GM23338 (cell line): ENCODE measurements at regions not wholly inside any gene's neighbourhood (a gene's known extent, or its start where the extent isn't known, plus 50 kb on each side); places are given as distances from the start of the nearest gene placed in this dataset.

Experiments used
- EZH2 ChIP-seq: fragments of 200-600 bp; sonication (generic); IDR thresholded peaks from one replicate; pipeline ENCODE4 v1.8.0; 2017; ENCODE audit warnings: antibody characterized with exemption, mild to moderate bottlenecking, low read depth; ENCODE audit not compliant: unreplicated experiment
- EZH2phosphoT487 ChIP-seq: fragments of 200-600 bp; sonication (generic); IDR thresholded peaks from one replicate; pipeline ENCODE4 v1.8.1; 2018; ENCODE audit warnings: antibody characterized with exemption; ENCODE audit not compliant: unreplicated experiment
- POLR2AphosphoS5 ChIP-seq: IDR thresholded peaks from 2 replicates; pipeline ENCODE4 v1.6.1; 2016; ENCODE audit warnings: antibody characterized with exemption, low read depth
- TF ChIP-seq, protein P1 (sequence below), 2 experiments: fragments of 200-600 bp in 1 of 2; sonication (generic) in 1 of 2; conservative IDR thresholded peaks; 2 replicates each; pipeline versions ENCODE4 v1.5.1 to v1.6.1; 2016 to 2017; ENCODE audit warnings: antibody characterized with exemption in 2 of 2, low read depth in 2 of 2, mild to moderate bottlenecking in 2 of 2, moderate library complexity in 1 of 2
- TF ChIP-seq, protein P2 (sequence below): IDR thresholded peaks from one replicate; pipeline ENCODE4 v1.6.1; 2018; ENCODE audit warnings: antibody characterized with exemption; ENCODE audit not compliant: unreplicated experiment

DNA sequence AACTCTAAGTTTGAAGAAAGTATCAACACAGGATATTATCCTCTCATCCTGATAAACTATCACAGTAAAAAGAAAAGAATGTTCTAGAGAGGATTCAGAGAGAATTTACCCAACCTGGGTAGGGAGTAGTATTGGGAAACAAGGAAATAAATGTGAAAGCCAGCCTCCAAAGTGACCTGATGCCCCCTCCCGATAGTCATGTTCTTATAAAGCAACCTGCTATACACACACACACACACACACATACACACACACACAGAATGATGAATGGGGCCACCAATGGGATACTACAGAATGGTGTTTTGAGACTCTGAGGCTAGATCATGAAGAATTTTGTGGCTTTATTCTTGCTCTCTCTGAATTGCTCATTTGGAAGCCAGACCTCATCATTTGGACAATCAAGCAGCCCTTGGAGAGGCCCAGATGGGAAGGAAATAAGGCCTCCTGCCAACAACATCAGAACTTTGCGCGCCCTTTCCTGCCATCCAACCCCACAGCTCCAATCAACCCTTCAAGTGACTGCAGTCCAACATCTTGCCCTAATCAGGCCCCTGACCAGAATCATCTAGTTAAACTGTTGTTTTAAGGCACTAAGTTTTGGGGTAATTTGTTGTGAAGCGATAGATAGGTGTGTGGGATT is 807.9 kb upstream of the ARGLU1 start:
- TF ChIP-seq, protein P1, sequence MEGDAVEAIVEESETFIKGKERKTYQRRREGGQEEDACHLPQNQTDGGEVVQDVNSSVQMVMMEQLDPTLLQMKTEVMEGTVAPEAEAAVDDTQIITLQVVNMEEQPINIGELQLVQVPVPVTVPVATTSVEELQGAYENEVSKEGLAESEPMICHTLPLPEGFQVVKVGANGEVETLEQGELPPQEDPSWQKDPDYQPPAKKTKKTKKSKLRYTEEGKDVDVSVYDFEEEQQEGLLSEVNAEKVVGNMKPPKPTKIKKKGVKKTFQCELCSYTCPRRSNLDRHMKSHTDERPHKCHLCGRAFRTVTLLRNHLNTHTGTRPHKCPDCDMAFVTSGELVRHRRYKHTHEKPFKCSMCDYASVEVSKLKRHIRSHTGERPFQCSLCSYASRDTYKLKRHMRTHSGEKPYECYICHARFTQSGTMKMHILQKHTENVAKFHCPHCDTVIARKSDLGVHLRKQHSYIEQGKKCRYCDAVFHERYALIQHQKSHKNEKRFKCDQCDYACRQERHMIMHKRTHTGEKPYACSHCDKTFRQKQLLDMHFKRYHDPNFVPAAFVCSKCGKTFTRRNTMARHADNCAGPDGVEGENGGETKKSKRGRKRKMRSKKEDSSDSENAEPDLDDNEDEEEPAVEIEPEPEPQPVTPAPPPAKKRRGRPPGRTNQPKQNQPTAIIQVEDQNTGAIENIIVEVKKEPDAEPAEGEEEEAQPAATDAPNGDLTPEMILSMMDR (conservative IDR thresholded peaks at IDR 0.05; ENCODE audit: low read depth in 2 of 2), result no peak
- TF ChIP-seq EZH2 (no peak), EZH2phosphoT487 (no peak), POLR2AphosphoS5 (no peak)
- TF ChIP-seq, protein P2, sequence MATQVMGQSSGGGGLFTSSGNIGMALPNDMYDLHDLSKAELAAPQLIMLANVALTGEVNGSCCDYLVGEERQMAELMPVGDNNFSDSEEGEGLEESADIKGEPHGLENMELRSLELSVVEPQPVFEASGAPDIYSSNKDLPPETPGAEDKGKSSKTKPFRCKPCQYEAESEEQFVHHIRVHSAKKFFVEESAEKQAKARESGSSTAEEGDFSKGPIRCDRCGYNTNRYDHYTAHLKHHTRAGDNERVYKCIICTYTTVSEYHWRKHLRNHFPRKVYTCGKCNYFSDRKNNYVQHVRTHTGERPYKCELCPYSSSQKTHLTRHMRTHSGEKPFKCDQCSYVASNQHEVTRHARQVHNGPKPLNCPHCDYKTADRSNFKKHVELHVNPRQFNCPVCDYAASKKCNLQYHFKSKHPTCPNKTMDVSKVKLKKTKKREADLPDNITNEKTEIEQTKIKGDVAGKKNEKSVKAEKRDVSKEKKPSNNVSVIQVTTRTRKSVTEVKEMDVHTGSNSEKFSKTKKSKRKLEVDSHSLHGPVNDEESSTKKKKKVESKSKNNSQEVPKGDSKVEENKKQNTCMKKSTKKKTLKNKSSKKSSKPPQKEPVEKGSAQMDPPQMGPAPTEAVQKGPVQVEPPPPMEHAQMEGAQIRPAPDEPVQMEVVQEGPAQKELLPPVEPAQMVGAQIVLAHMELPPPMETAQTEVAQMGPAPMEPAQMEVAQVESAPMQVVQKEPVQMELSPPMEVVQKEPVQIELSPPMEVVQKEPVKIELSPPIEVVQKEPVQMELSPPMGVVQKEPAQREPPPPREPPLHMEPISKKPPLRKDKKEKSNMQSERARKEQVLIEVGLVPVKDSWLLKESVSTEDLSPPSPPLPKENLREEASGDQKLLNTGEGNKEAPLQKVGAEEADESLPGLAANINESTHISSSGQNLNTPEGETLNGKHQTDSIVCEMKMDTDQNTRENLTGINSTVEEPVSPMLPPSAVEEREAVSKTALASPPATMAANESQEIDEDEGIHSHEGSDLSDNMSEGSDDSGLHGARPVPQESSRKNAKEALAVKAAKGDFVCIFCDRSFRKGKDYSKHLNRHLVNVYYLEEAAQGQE, result no peak
